Esophagus squamous epithelium (tissue), 4 donors: ENCODE measurements at regions not wholly inside any gene's neighbourhood (a gene's known extent, or its start where the extent isn't known, plus 50 kb on each side); places are given as distances from the start of the nearest gene placed in this dataset.

Experiments
- CTCF ChIP-seq, 6 experiments: fragments of 450-650 bp in 4 of 6; fragments of 200-600 bp in 2 of 6; sonication (generic) in 2 of 6; IDR thresholded peaks; one replicate each; pipeline ENCODE4 v1.5.1; 2016 to 2019; ENCODE audit warnings: antibody characterized with exemption in 6 of 6, mild to moderate bottlenecking in 4 of 6, moderate library complexity in 4 of 6
- POLR2A ChIP-seq, 4 donors: fragments of 450-650 bp; IDR thresholded peaks; one replicate each; pipeline ENCODE4 v1.6.1; 2017; ENCODE audit warnings: antibody characterized with exemption in 4 of 4, mild to moderate bottlenecking in 4 of 4, moderate library complexity in 3 of 4

DNA sequence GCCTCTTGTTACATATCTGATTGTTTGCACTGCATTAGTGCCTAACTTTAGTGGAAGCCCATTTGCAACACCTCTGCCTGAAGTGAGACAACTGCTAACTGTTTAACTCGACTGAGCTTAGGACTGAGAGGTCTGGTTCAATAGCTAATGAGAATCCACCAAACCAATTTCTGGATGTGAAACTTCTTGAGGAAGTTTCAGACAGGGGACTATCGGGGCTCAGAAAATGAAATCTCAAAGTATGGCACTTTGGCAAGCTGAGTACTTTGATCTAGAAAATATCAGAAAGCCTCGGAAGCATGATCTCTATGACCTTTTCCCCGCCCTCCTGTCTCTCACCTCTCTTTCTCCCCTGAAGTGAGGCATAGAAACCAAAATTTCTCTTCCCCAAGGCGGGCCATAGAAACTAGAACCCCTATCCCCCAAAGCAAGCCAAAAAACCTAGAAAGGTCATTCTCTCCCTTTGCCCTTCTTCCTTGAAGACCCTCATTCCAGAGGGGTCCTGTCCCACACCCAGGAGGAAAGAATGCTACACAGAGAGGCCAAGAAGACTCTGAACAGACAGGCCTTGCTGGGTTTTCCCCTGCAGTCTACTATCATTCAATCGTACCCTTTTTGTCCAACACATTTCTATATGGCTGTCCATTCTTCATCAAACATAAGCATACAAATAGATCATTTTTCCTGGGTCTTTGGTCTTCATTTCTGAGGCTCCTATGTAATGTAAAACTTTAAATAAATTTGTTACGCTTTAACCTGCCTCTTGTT is 69.6 kb upstream of the CREB1 start:
- TF ChIP-seq POLR2A (IDR thresholded peaks at IDR 0.05) (no peak), CTCF (IDR thresholded peaks at IDR 0.05) (no peak)
